ENCODE measurements at regions not wholly inside any gene's neighbourhood (a gene's known extent, or its start where the extent isn't known, plus 50 kb on each side); places are given as distances from the start of the nearest gene placed in this dataset.

DNA sequence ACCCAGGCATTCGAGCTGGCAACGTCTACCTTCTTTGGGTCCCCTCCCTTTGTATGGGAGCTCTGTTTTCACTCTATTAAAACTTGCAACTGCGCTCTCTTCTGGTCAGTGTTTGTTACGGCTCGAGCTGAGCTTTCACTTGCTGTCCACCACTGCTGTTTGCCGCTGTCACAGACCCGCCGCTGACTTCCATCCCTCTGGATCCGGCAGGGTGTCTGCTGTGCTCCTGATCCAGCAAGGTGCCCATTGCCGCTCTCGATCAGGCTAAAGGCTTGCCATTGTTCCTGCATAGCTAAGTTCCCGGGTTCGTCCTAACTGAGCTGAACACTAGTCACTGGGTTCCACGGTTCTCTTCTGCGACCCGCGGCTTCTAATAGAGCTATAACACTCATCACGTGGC lies 183.5 kb upstream of the GALNTL6 start:
- ChIA-PET POLR2A (no interaction called here), CTCF (interaction anchor here (0.6 to 2.0 kb wide), 8 partner anchors 19 to 1370 kb away, joined by 3 to 9 read pairs (median 4); partner anchors contain the start of gene GALNTL6)
- Mint-ChIP-seq H3K4me1 (no peaks in the 10 kb centered on the region), H3K27me3 (ENCODE audit: low read depth) (no peaks in the 10 kb centered on the region), H3K27ac (no peak overlapping the region), H3K4me3 (no peak overlapping the region), H3K36me3 (no peaks in the 10 kb centered on the region), H3K9me3 (peaks cover 15% of the 10 kb centered on the region)
- TF ChIP-seq ZNF317 (CRISPR knock-in tag; IDR thresholded peaks at IDR 0.05; ENCODE audit: borderline replicate concordance, low read depth) (peak; percentile 80), OVOL2 (CRISPR knock-in tag; IDR thresholded peaks at IDR 0.05; ENCODE audit: borderline replicate concordance) (no peak)
- ATAC-seq, result no peak
- DNase-seq (ENCODE audit: low spot score), result peak; percentile 61

- Mint-ChIP-seq H3K27ac (no peak overlapping the region), H3K4me3 (no peak overlapping the region), H3K36me3 (no peaks in the 10 kb centered on the region), H3K9me3 (peaks cover 16% of the 10 kb centered on the region), H3K27me3 (ENCODE audit: low read depth) (no peaks in the 10 kb centered on the region), H3K4me1 (no peaks in the 10 kb centered on the region)
- TF ChIP-seq TEAD1 (CRISPR knock-in tag; IDR thresholded peaks at IDR 0.05), result no peak
- TF ChIP-seq CREM (CRISPR knock-in tag; IDR thresholded peaks at IDR 0.05), result no peak
- TF ChIP-seq ZNF671 (CRISPR knock-in tag; IDR thresholded peaks at IDR 0.05), result no peak
- no peak for TF ChIP-seq CDX4 (CRISPR knock-in tag; IDR thresholded peaks at IDR 0.05; ENCODE audit: borderline replicate concordance)
- TF ChIP-seq RELA (CRISPR knock-in tag; IDR thresholded peaks at IDR 0.05; ENCODE audit: borderline replicate concordance), result no peak
- no peak for TF ChIP-seq ARID4B (CRISPR knock-in tag; IDR thresholded peaks at IDR 0.05; ENCODE audit: borderline replicate concordance)
- ATAC-seq, result no peak
- POLR2A ChIA-PET, result no interaction called here
- DNase-seq (ENCODE audit: low spot score), result no peak
- CTCF ChIA-PET, result interaction anchor here (0.6 to 2.0 kb wide), 8 partner anchors 19 to 1370 kb away, joined by 3 to 9 read pairs (median 4); partner anchors contain the start of gene GALNTL6
Measured at GRCh38 chr4:171629182-171629581, 184.0 kb upstream of the GALNTL6 start.

DNA sequence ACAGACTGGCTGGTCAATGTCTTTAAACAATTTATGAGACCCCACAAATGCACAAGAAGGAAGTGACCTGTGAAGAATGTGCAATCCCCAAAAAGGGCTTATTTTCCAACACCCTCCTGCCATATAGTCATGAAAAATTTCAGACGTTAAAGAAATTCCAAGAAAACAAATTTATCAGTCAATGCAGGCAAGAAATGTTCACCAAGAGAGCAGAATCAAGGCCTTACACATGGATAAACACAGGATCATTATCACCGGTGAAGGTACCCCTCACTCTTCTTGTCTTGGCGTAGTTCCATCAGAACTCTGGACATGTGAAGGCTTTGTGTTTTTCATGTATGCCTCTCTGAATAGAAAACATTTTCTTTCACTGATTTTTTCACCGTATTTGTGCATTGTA lies 186.7 kb upstream of the GALNTL6 start:
- H3K27ac Mint-ChIP-seq, result no peak overlapping the region
- peaks cover 5% of the 10 kb centered on the region for H3K4me1 Mint-ChIP-seq
- CTCF ChIA-PET, result no interaction called here
- no peak overlapping the region for H3K4me3 Mint-ChIP-seq
- H3K27me3 Mint-ChIP-seq (ENCODE audit: low read depth), result no peaks in the 10 kb centered on the region
- TF ChIP-seq NR1H2 (CRISPR knock-in tag; IDR thresholded peaks at IDR 0.05) (no peak), STAT6 (CRISPR knock-in tag; conservative IDR thresholded peaks at IDR 0.05; ENCODE audit: low read depth) (no peak), ELF4 (CRISPR knock-in tag; IDR thresholded peaks at IDR 0.05; ENCODE audit: low read depth) (no peak), RORB (CRISPR knock-in tag; IDR thresholded peaks at IDR 0.05) (no peak)
- TF ChIP-seq, protein P1, sequence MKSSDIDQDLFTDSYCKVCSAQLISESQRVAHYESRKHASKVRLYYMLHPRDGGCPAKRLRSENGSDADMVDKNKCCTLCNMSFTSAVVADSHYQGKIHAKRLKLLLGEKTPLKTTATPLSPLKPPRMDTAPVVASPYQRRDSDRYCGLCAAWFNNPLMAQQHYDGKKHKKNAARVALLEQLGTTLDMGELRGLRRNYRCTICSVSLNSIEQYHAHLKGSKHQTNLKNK (CRISPR knock-in tag; IDR thresholded peaks at IDR 0.05), result no peak
- DNase-seq (ENCODE audit: low spot score), result no peak
- ATAC-seq, result no peak
- peaks cover 9% of the 10 kb centered on the region for H3K9me3 Mint-ChIP-seq
- POLR2A ChIA-PET, result no interaction called here
- H3K36me3 Mint-ChIP-seq, result no peaks in the 10 kb centered on the region
